Endothelial cell of umbilical vein (primary cell): ENCODE measurements at regions not wholly inside any gene's neighbourhood (a gene's known extent, or its start where the extent isn't known, plus 50 kb on each side); places are given as distances from the start of the nearest gene placed in this dataset.

Experiments
- BruUV-seq: library from RNA; stranded (reverse); fragments of 400-500 nt; replicated peaks from 2 replicates; lab custom pipeline; 2021; lab: Mats Ljungman, UMichigan
- CTCF ChIA-PET: fragments of 300-600, 350-600 bp; sonication (Branson Sonifier 250); formaldehyde crosslinking; loops from one replicate; lab custom pipeline; 2021; ENCODE audit warnings: antibody characterized with exemption, inconsistent platforms; lab: Charles Lee
- POLR2A ChIA-PET: fragments of 300-600, 350-600 bp; sonication (Branson Sonifier 250); formaldehyde crosslinking; loops from one replicate; lab custom pipeline; 2021; ENCODE audit warnings: antibody characterized with exemption, inconsistent platforms; lab: Charles Lee
- DNase-seq: peaks from one replicate; pipeline ENCODE4 v3.0.0-alpha.2; 2011; ENCODE audit warnings: low read depth, low spot score
- FAIRE-seq: peaks from 2 replicates; lab custom pipeline; 2011; peaks lifted over from hg19 to GRCh38; lab: Jason Lieb, UNC
- H2AFZ ChIP-seq: 2 replicates; pipeline ENCODE4 v1.6.0; 2012; ENCODE audit warnings: low read depth, low read length, control low read depth, inconsistent platforms
- H3K27ac ChIP-seq: 2 replicates; pipeline ENCODE4 v1.5.1; 2011; ENCODE audit warnings: low read depth, mild to moderate bottlenecking, control low read depth, low read length, moderate library complexity; ENCODE audit not compliant: insufficient read depth
- H3K27me3 ChIP-seq, 2 experiments: 2 replicates each; pipeline versions ENCODE4 v1.6.0 to v1.6.1; 2011; ENCODE audit warnings: low read length in 2 of 2, mixed read lengths in 1 of 2; ENCODE audit not compliant: control insufficient read depth in 2 of 2, insufficient read depth in 2 of 2
- H3K36me3 ChIP-seq, 2 experiments: 2 replicates in 1 of 2; 3 replicates in 1 of 2; pipeline ENCODE4 v1.5.1; 2011; ENCODE audit warnings: low read length in 2 of 2, mild to moderate bottlenecking in 1 of 2, moderate library complexity in 1 of 2; ENCODE audit not compliant: control insufficient read depth in 2 of 2, insufficient read depth in 2 of 2; ENCODE audit errors: extremely low read depth in 1 of 2
- H3K4me1 ChIP-seq: 3 replicates; pipeline ENCODE4 v1.5.1; 2011; ENCODE audit warnings: mild to moderate bottlenecking, low read length; ENCODE audit not compliant: control insufficient read depth, insufficient read depth; ENCODE audit errors: extremely low read depth
- H3K4me2 ChIP-seq: 2 replicates; pipeline ENCODE4 v1.6.1; 2011; ENCODE audit warnings: low read length, control low read depth, mixed read lengths; ENCODE audit not compliant: insufficient read depth
- H3K4me3 ChIP-seq, 3 experiments: fragments of 200-600 bp in 1 of 3; sonication (generic), shearing (Covaris generic) in 1 of 3; replicated peaks in 1 of 3; 2 replicates each; pipeline ENCODE4 v1.5.1; 2011 to 2016; ENCODE audit warnings: control low read depth in 3 of 3, low read length in 3 of 3, mild to moderate bottlenecking in 2 of 3, inconsistent platforms in 1 of 3, low read depth in 1 of 3, moderate library complexity in 1 of 3; ENCODE audit not compliant: insufficient read depth in 1 of 3
- H3K79me2 ChIP-seq: 2 replicates; pipeline ENCODE4 v1.6.0; 2012; ENCODE audit warnings: low read length, inconsistent platforms; ENCODE audit not compliant: control insufficient read depth, insufficient read depth
- H3K9ac ChIP-seq: replicated peaks from 2 replicates; pipeline ENCODE3; 2011; ENCODE audit warnings: low read length, control low read depth; ENCODE audit not compliant: insufficient read depth; ENCODE audit errors: extremely low read depth
- H3K9me1 ChIP-seq: replicated peaks from 3 replicates; pipeline ENCODE4 v1.6.0; 2011; ENCODE audit warnings: mild to moderate bottlenecking, low read length; ENCODE audit not compliant: control insufficient read depth, insufficient read depth; ENCODE audit errors: extremely low read depth
- H3K9me3 ChIP-seq: replicated peaks from 2 replicates; pipeline ENCODE4 v1.5.1; 2012; ENCODE audit warnings: low read length, inconsistent platforms; ENCODE audit not compliant: control insufficient read depth, insufficient read depth
- H4K20me1 ChIP-seq: replicated peaks from 2 replicates; pipeline ENCODE3; 2011; ENCODE audit warnings: mild to moderate bottlenecking, low read length; ENCODE audit not compliant: control insufficient read depth, insufficient read depth; ENCODE audit errors: extremely low read depth
- CTCF ChIP-seq, 2 donors: IDR thresholded peaks; 1 replicate in 1 of 2; 2 replicates in 1 of 2; pipeline ENCODE4 v1.5.1; 2011; ENCODE audit warnings: low read length in 2 of 2, mild to moderate bottlenecking in 2 of 2, moderate library complexity in 2 of 2, control low read depth in 1 of 2, inconsistent platforms in 1 of 2, low read depth in 1 of 2; ENCODE audit not compliant: insufficient read depth in 1 of 2; ENCODE audit errors: extremely low read depth in 1 of 2
- EZH2 ChIP-seq: IDR thresholded peaks from 2 replicates; pipeline ENCODE4 v1.6.1; 2012; ENCODE audit warnings: borderline replicate concordance, low read depth, mild to moderate bottlenecking, moderate library complexity, low read length, inconsistent platforms; ENCODE audit not compliant: severe bottlenecking
- FOS ChIP-seq: IDR thresholded peaks from 2 replicates; pipeline ENCODE4 v1.6.1; 2011; ENCODE audit warnings: mild to moderate bottlenecking, low read length, moderate library complexity, borderline replicate concordance; ENCODE audit not compliant: insufficient read depth
- GATA2 ChIP-seq: IDR thresholded peaks from 2 replicates; pipeline ENCODE4 v1.7.0; 2011; ENCODE audit warnings: low read depth, mild to moderate bottlenecking, moderate library complexity, mixed read lengths, low read length; ENCODE audit not compliant: insufficient read length, insufficient read depth
- MYC ChIP-seq: IDR thresholded peaks from one replicate; pipeline ENCODE4 v1.6.1; 2011; ENCODE audit warnings: mild to moderate bottlenecking, low read depth, low read length
- POLR2A ChIP-seq: IDR thresholded peaks from 2 replicates; pipeline ENCODE4 v1.6.1; 2012; ENCODE audit warnings: low read depth, mild to moderate bottlenecking, control low read depth, low read length
- dilution Hi-C: fragments of 300-500 bp; cut with MboI; formaldehyde crosslinking; loops from one replicate; pipeline ENCODE4 v1.15.0; 2019; ENCODE audit warnings: low sequenced_read_pairs; ENCODE audit not compliant: extremely low pct_ligation_motif_present
- intact Hi-C: fragments of 100-400 bp; cut with micrococcal nuclease; formaldehyde crosslinking; loops from one replicate; pipeline ENCODE4 v1.10.0; 2022
- TF ChIP-seq, protein P1 (sequence below): IDR thresholded peaks from 2 replicates; pipeline ENCODE4 v1.6.1; 2011; ENCODE audit not compliant: insufficient read depth, insufficient read length

- dilution Hi-C loops, result no loop called here
Observed at GRCh38 chr4:81789158-81789557, 317.5 kb upstream of the RASGEF1B start.

More at GRCh38 chr4:81789158-81789557, 317.5 kb upstream of the RASGEF1B start:
- no peak overlapping the region for H3K9ac ChIP-seq
- no peaks in the 10 kb centered on the region for H3K27me3 ChIP-seq
- H2AFZ ChIP-seq, result no peak overlapping the region
- no peak overlapping the region for H3K4me3 ChIP-seq
- DNase-seq (no peak), FAIRE-seq (no peak)
- CTCF ChIA-PET, result no interaction called here
- no peaks in the 10 kb centered on the region for H3K79me2 ChIP-seq
- H3K27ac ChIP-seq, result no peak overlapping the region
- no peaks in the 10 kb centered on the region for H3K4me1 ChIP-seq
- POLR2A ChIA-PET, result no interaction called here
- intact Hi-C loops, result no loop called here
- no peak for TF ChIP-seq EZH2
- no peak for TF ChIP-seq MYC
- TF ChIP-seq CTCF (IDR thresholded peaks at IDR 0.05; ENCODE audit: extremely low read depth in 1 of 2, insufficient read depth in 1 of 2, low read depth in 1 of 2, low read length in 2 of 2), result no peak
- TF ChIP-seq, protein P1, sequence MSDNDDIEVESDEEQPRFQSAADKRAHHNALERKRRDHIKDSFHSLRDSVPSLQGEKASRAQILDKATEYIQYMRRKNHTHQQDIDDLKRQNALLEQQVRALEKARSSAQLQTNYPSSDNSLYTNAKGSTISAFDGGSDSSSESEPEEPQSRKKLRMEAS, result no peak
- TF ChIP-seq FOS, result no peak
- TF ChIP-seq GATA2, result no peak
- no peak for TF ChIP-seq POLR2A
- H3K4me2 ChIP-seq, result no peak overlapping the region
- H3K9me1 ChIP-seq, result no peaks in the 10 kb centered on the region
- BruUV-seq, result no TSS peak
- H4K20me1 ChIP-seq, result no peaks in the 10 kb centered on the region
- no peaks in the 10 kb centered on the region for H3K36me3 ChIP-seq
- H3K9me3 ChIP-seq, result no peaks in the 10 kb centered on the region
